ENCODE measurements at regions not wholly inside any gene's neighbourhood (a gene's known extent, or its start where the extent isn't known, plus 50 kb on each side); places are given as distances from the start of the nearest gene placed in this dataset.

GRCh38 chr16:51510416-51510815 lies 359.3 kb upstream of the SALL1 start:
- no peak for DNase-seq
- peaks cover 5% of the 10 kb centered on the region for H3K9me3 Mint-ChIP-seq
- H3K27ac Mint-ChIP-seq, result no peak overlapping the region
- H3K27me3 Mint-ChIP-seq, result peaks cover 3% of the 10 kb centered on the region
- no peaks in the 10 kb centered on the region for H3K4me1 Mint-ChIP-seq
- H3K36me3 Mint-ChIP-seq, result no peaks in the 10 kb centered on the region
- H3K4me3 Mint-ChIP-seq, result no peak overlapping the region

GRCh38 chr16:51509336-51509735 lies 358.3 kb upstream of the SALL1 start:
- H3K27ac Mint-ChIP-seq, result no peak overlapping the region
- H3K9me3 Mint-ChIP-seq, result peaks cover 4% of the 10 kb centered on the region
- DNase-seq, result no peak
- H3K27me3 Mint-ChIP-seq, result no peaks in the 10 kb centered on the region
- no peaks in the 10 kb centered on the region for H3K4me1 Mint-ChIP-seq
- no peaks in the 10 kb centered on the region for H3K36me3 Mint-ChIP-seq
- no peak overlapping the region for H3K4me3 Mint-ChIP-seq

GRCh38 chr16:51508490-51509212 lies 357.6 kb upstream of the SALL1 start:
- Mint-ChIP-seq H3K36me3 (no peaks in the 10 kb centered on the region), H3K4me1 (no peaks in the 10 kb centered on the region), H3K27ac (no peak overlapping the region), H3K9me3 (peaks cover 4% of the 10 kb centered on the region), H3K4me3 (no peak overlapping the region), H3K27me3 (no peaks in the 10 kb centered on the region)
- DNase-seq, result no peak

- H3K27me3 Mint-ChIP-seq, result no peaks in the 10 kb centered on the region
- DNase-seq, result no peak
- no peaks in the 10 kb centered on the region for H3K36me3 Mint-ChIP-seq
- H3K27ac Mint-ChIP-seq, result no peak overlapping the region
- H3K9me3 Mint-ChIP-seq, result peaks cover 6% of the 10 kb centered on the region
- no peak overlapping the region for H3K4me3 Mint-ChIP-seq
- no peaks in the 10 kb centered on the region for H3K4me1 Mint-ChIP-seq
Measured at GRCh38 chr16:51507286-51507685, 356.2 kb upstream of the SALL1 start.

GRCh38 chr16:51500306-51500705 lies 349.2 kb upstream of the SALL1 start:
- Mint-ChIP-seq H3K4me3 (no peak overlapping the region), H3K27me3 (no peaks in the 10 kb centered on the region), H3K27ac (no peak overlapping the region), H3K36me3 (no peaks in the 10 kb centered on the region), H3K4me1 (no peaks in the 10 kb centered on the region), H3K9me3 (peaks cover 2% of the 10 kb centered on the region)
- DNase-seq, result no peak

GRCh38 chr16:51497541-51498211 lies 346.6 kb upstream of the SALL1 start:
- no peaks in the 10 kb centered on the region for H3K27me3 Mint-ChIP-seq
- no peak overlapping the region for H3K27ac Mint-ChIP-seq
- no peaks in the 10 kb centered on the region for H3K9me3 Mint-ChIP-seq
- no peaks in the 10 kb centered on the region for H3K4me1 Mint-ChIP-seq
- DNase-seq, result no peak
- no peak overlapping the region for H3K4me3 Mint-ChIP-seq
- no peaks in the 10 kb centered on the region for H3K36me3 Mint-ChIP-seq

- no peaks in the 10 kb centered on the region for H3K27me3 Mint-ChIP-seq
- H3K9me3 Mint-ChIP-seq, result no peaks in the 10 kb centered on the region
- no peak overlapping the region for H3K27ac Mint-ChIP-seq
- no peaks in the 10 kb centered on the region for H3K36me3 Mint-ChIP-seq
- no peaks in the 10 kb centered on the region for H3K4me1 Mint-ChIP-seq
- no peak for DNase-seq
- no peak overlapping the region for H3K4me3 Mint-ChIP-seq
Measured at GRCh38 chr16:51490866-51491265, 339.8 kb upstream of the SALL1 start.

GRCh38 chr16:51487880-51488279 lies 336.8 kb upstream of the SALL1 start:
- no peak for DNase-seq
- Mint-ChIP-seq H3K4me1 (no peaks in the 10 kb centered on the region), H3K9me3 (peaks cover 5% of the 10 kb centered on the region), H3K36me3 (no peaks in the 10 kb centered on the region), H3K27me3 (no peaks in the 10 kb centered on the region), H3K27ac (no peak overlapping the region), H3K4me3 (no peak overlapping the region)

- H3K4me3 Mint-ChIP-seq, result no peak overlapping the region
- no peak for DNase-seq
- no peaks in the 10 kb centered on the region for H3K4me1 Mint-ChIP-seq
- no peak overlapping the region for H3K27ac Mint-ChIP-seq
- no peaks in the 10 kb centered on the region for H3K36me3 Mint-ChIP-seq
- peaks cover 4% of the 10 kb centered on the region for H3K9me3 Mint-ChIP-seq
- H3K27me3 Mint-ChIP-seq, result no peaks in the 10 kb centered on the region
Measured at GRCh38 chr16:51474414-51475091, 323.5 kb upstream of the SALL1 start.

GRCh38 chr16:51473091-51473490 lies 322.0 kb upstream of the SALL1 start:
- Mint-ChIP-seq H3K27me3 (no peaks in the 10 kb centered on the region), H3K4me1 (no peaks in the 10 kb centered on the region), H3K36me3 (no peaks in the 10 kb centered on the region)

GRCh38 chr16:51470492-51470891 lies 319.4 kb upstream of the SALL1 start:
- H3K27me3 Mint-ChIP-seq, result no peaks in the 10 kb centered on the region
- no peak overlapping the region for H3K4me3 Mint-ChIP-seq
- no peak overlapping the region for H3K27ac Mint-ChIP-seq
- no peak for DNase-seq
- H3K36me3 Mint-ChIP-seq, result no peaks in the 10 kb centered on the region
- H3K4me1 Mint-ChIP-seq, result no peaks in the 10 kb centered on the region
- H3K9me3 Mint-ChIP-seq, result peaks cover 1% of the 10 kb centered on the region

More at GRCh38 chr16:51473091-51473490, 322.0 kb upstream of the SALL1 start:
- H3K9me3 Mint-ChIP-seq, result peaks cover 1% of the 10 kb centered on the region
- no peak for DNase-seq
- H3K4me3 Mint-ChIP-seq, result no peak overlapping the region
- H3K27ac Mint-ChIP-seq, result no peak overlapping the region

GRCh38 chr16:51464996-51465395 lies 313.9 kb upstream of the SALL1 start:
- no peaks in the 10 kb centered on the region for H3K36me3 Mint-ChIP-seq
- H3K9me3 Mint-ChIP-seq, result no peaks in the 10 kb centered on the region
- no peak overlapping the region for H3K4me3 Mint-ChIP-seq
- H3K27ac Mint-ChIP-seq, result no peak overlapping the region
- no peaks in the 10 kb centered on the region for H3K4me1 Mint-ChIP-seq
- H3K27me3 Mint-ChIP-seq, result no peaks in the 10 kb centered on the region
- DNase-seq, result no peak

- peaks cover 2% of the 10 kb centered on the region for H3K9me3 Mint-ChIP-seq
- no peak overlapping the region for H3K27ac Mint-ChIP-seq
- H3K27me3 Mint-ChIP-seq, result no peaks in the 10 kb centered on the region
- no peak overlapping the region for H3K4me3 Mint-ChIP-seq
- no peaks in the 10 kb centered on the region for H3K36me3 Mint-ChIP-seq
- no peaks in the 10 kb centered on the region for H3K4me1 Mint-ChIP-seq
- no peak for DNase-seq
Measured at GRCh38 chr16:51461255-51461654, 310.2 kb upstream of the SALL1 start.

GRCh38 chr16:51458356-51459140 lies 307.5 kb upstream of the SALL1 start:
- no peak for DNase-seq
- no peaks in the 10 kb centered on the region for H3K4me1 Mint-ChIP-seq

GRCh38 chr16:51457775-51458174 lies 306.7 kb upstream of the SALL1 start:
- peaks cover 2% of the 10 kb centered on the region for H3K9me3 Mint-ChIP-seq
- H3K27ac Mint-ChIP-seq, result no peak overlapping the region
- H3K27me3 Mint-ChIP-seq, result no peaks in the 10 kb centered on the region
- DNase-seq, result no peak
- H3K4me3 Mint-ChIP-seq, result no peak overlapping the region
- H3K4me1 Mint-ChIP-seq, result no peaks in the 10 kb centered on the region
- H3K36me3 Mint-ChIP-seq, result no peaks in the 10 kb centered on the region

More at GRCh38 chr16:51458356-51459140, 307.5 kb upstream of the SALL1 start:
- H3K27ac Mint-ChIP-seq, result no peak overlapping the region
- no peaks in the 10 kb centered on the region for H3K36me3 Mint-ChIP-seq
- no peaks in the 10 kb centered on the region for H3K27me3 Mint-ChIP-seq
- peaks cover 2% of the 10 kb centered on the region for H3K9me3 Mint-ChIP-seq
- H3K4me3 Mint-ChIP-seq, result no peak overlapping the region

All from activated naive CD8-positive, alpha-beta T cell treated with anti-CD3 and anti-CD28 coated beads for 36 hours (primary cell).